ENCODE measurements at regions not wholly inside any gene's neighbourhood (a gene's known extent, or its start where the extent isn't known, plus 50 kb on each side); places are given as distances from the start of the nearest gene placed in this dataset.
"Not testable (repeated sequence)": the region's sequence is repeated elsewhere in the genome, so short reads cannot be mapped to it uniquely, and the experiment has no call there.

GRCh38 chr5:99247346-99247745 is 318.5 kb upstream of the CHD1 start:
- DNase-seq, result no peak

- DNase-seq, result no peak
Measured at GRCh38 chr5:99243111-99243510, 314.3 kb upstream of the CHD1 start.

- no peak for DNase-seq
Measured at GRCh38 chr5:99239826-99240360, 311.1 kb upstream of the CHD1 start.

- DNase-seq, result no peak
Measured at GRCh38 chr5:99191206-99191745, 262.5 kb upstream of the CHD1 start.

- DNase-seq, result no peak
Measured at GRCh38 chr5:99187611-99188010, 258.8 kb upstream of the CHD1 start.

- no peak for DNase-seq
Measured at GRCh38 chr5:99179206-99179605, 250.4 kb upstream of the CHD1 start.

GRCh38 chr5:99177796-99178195 is 249.0 kb upstream of the CHD1 start:
- DNase-seq, result no peak

GRCh38 chr5:99176186-99176585 is 247.4 kb upstream of the CHD1 start:
- no peak for DNase-seq

GRCh38 chr5:99169309-99169708 is 240.5 kb upstream of the CHD1 start:
- no peak for DNase-seq

GRCh38 chr5:99161538-99161937 is 232.7 kb upstream of the CHD1 start:
- DNase-seq, result not testable (repeated sequence)

- no peak for DNase-seq
Measured at GRCh38 chr5:99156688-99157087, 227.9 kb upstream of the CHD1 start.

GRCh38 chr5:99143283-99143795 is 214.5 kb upstream of the CHD1 start:
- DNase-seq, result not testable (repeated sequence)

GRCh38 chr5:99141534-99142128 is 212.8 kb upstream of the CHD1 start:
- DNase-seq, result no peak

- no peak for DNase-seq
Measured at GRCh38 chr5:99138911-99139310, 210.1 kb upstream of the CHD1 start.

- DNase-seq, result no peak
Measured at GRCh38 chr5:99133921-99134320, 205.1 kb upstream of the CHD1 start.

- no peak for DNase-seq
Measured at GRCh38 chr5:99129768-99130501, 201.1 kb upstream of the CHD1 start.

GRCh38 chr5:99122976-99123375 is 194.2 kb upstream of the CHD1 start:
- DNase-seq, result no peak

GRCh38 chr5:99119326-99119725 is 190.5 kb upstream of the CHD1 start:
- DNase-seq, result no peak

- no peak for DNase-seq
Measured at GRCh38 chr5:99116526-99116925, 187.7 kb upstream of the CHD1 start.

- DNase-seq, result no peak
Measured at GRCh38 chr5:99109894-99110293, 181.1 kb upstream of the CHD1 start.

- no peak for DNase-seq
Measured at GRCh38 chr5:99105216-99105615, 176.4 kb upstream of the CHD1 start.

- peak in 1 of 2 donors; percentile 12 for DNase-seq
Measured at GRCh38 chr5:99104538-99105132, 175.8 kb upstream of the CHD1 start.

- no peak for DNase-seq
Measured at GRCh38 chr5:99102073-99102697, 173.4 kb upstream of the CHD1 start.
